ENCODE measurements at regions not wholly inside any gene's neighbourhood (a gene's known extent, or its start where the extent isn't known, plus 50 kb on each side); places are given as distances from the start of the nearest gene placed in this dataset.

DNA sequence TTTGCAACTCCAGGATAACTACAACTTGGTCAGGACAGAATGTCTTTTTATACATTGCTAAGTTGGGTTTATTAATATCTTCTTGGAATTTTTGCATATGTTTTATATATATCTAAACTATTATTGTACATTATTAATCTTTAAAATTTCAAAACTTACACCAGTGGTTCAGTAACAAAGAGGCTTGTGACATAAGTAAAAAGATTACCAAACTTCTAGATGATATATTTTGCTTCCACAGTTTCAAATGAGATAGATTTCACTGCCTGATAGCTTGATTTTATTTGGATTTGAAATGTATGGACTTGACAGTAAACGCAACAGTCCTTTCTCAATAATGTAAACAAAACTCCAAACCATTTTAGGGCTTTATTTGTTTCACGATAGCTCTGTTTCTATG lies 701.2 kb upstream of the IGFBP3 start:
- TF ChIP-seq, protein P1, sequence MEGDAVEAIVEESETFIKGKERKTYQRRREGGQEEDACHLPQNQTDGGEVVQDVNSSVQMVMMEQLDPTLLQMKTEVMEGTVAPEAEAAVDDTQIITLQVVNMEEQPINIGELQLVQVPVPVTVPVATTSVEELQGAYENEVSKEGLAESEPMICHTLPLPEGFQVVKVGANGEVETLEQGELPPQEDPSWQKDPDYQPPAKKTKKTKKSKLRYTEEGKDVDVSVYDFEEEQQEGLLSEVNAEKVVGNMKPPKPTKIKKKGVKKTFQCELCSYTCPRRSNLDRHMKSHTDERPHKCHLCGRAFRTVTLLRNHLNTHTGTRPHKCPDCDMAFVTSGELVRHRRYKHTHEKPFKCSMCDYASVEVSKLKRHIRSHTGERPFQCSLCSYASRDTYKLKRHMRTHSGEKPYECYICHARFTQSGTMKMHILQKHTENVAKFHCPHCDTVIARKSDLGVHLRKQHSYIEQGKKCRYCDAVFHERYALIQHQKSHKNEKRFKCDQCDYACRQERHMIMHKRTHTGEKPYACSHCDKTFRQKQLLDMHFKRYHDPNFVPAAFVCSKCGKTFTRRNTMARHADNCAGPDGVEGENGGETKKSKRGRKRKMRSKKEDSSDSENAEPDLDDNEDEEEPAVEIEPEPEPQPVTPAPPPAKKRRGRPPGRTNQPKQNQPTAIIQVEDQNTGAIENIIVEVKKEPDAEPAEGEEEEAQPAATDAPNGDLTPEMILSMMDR (IDR thresholded peaks at IDR 0.05) = no peak
- no peak for TF ChIP-seq EZH2 (IDR thresholded peaks at IDR 0.05; ENCODE audit: borderline replicate concordance, insufficient read depth, low read depth, low read length, poor library complexity, severe bottlenecking)
